ENCODE measurements at regions not wholly inside any gene's neighbourhood (a gene's known extent, or its start where the extent isn't known, plus 50 kb on each side); places are given as distances from the start of the nearest gene placed in this dataset.

DNA sequence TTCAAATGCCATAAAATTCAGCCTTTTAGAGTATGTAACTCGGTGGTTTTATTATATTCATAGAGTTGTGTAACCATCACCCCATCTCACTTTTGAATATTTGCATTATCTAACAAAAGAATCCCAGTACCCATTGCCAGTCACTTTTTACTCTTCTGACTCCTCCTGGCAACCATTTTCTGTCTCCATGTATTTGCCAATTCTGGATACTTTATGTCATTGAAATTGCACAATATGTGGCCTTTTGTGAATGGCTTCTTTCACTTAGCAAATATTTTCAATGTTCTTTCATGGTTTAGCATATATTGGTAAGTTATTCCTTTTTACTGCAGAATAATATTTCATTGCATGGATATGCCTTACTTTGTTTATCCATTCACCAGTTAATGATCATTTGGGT, 79.9 kb downstream of the SLIT2 start:
- ChIA-PET CTCF (no interaction called here), POLR2A (ENCODE audit: low non-redundant PET) (no interaction called here)
- no peak for DNase-seq (ENCODE audit: low spot score)
- no peak overlapping the region for H3K27ac ChIP-seq
- TF ChIP-seq, protein P1, sequence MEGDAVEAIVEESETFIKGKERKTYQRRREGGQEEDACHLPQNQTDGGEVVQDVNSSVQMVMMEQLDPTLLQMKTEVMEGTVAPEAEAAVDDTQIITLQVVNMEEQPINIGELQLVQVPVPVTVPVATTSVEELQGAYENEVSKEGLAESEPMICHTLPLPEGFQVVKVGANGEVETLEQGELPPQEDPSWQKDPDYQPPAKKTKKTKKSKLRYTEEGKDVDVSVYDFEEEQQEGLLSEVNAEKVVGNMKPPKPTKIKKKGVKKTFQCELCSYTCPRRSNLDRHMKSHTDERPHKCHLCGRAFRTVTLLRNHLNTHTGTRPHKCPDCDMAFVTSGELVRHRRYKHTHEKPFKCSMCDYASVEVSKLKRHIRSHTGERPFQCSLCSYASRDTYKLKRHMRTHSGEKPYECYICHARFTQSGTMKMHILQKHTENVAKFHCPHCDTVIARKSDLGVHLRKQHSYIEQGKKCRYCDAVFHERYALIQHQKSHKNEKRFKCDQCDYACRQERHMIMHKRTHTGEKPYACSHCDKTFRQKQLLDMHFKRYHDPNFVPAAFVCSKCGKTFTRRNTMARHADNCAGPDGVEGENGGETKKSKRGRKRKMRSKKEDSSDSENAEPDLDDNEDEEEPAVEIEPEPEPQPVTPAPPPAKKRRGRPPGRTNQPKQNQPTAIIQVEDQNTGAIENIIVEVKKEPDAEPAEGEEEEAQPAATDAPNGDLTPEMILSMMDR (conservative IDR thresholded peaks at IDR 0.05; ENCODE audit: low read depth) = no peak

DNA sequence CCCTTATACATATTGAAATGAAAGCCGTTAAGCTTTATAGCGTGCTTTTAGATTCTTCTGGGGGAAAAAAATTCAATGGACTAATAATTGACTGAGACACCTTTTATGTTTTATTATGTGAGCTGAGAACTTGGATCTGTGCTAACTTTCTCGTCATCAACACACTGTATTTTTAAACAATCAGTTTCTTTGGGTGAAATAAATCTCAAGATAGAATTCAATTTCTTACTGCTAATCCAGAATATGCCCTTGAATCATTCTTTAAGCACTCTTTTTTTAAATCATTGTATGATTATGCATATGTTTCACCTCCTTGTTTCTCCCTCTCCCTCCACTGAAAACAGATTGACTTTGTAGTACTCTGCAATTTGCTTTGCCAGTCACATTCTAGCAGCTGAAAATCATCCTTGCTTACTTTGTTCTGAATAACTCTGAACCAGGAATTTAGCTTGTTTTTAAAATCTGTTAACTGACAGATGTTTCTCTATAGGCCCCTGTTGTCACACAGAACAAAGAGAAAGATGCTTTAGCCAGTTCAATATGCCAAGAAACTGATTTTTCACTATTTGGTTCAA, 81.5 kb downstream of the SLIT2 start:
- H3K27ac ChIP-seq = no peak overlapping the region
- CTCF ChIA-PET = no interaction called here
- DNase-seq (ENCODE audit: low spot score) = no peak
- POLR2A ChIA-PET (ENCODE audit: low non-redundant PET) = no interaction called here
- TF ChIP-seq, protein P1 (conservative IDR thresholded peaks at IDR 0.05; ENCODE audit: low read depth) = no peak

DNA sequence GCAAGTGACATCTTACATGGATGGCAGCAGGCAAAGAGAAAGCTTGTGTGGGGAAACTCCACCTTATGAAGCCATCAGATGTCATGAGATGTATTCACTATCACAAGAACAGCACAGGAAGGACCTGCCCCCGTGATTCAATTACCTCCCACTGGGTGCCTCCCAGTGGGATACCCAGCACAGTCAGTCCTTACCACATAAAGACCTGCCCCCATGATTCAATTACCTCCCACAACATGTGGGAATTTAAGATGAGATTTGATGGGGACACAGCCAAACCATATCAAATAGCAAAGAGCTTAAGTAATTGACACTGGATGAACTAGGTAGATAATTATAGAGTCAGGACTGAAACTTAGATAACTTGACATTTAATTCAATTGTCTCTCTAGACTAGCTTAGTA, 85.6 kb downstream of the SLIT2 start:
- CTCF ChIA-PET = no interaction called here

DNA sequence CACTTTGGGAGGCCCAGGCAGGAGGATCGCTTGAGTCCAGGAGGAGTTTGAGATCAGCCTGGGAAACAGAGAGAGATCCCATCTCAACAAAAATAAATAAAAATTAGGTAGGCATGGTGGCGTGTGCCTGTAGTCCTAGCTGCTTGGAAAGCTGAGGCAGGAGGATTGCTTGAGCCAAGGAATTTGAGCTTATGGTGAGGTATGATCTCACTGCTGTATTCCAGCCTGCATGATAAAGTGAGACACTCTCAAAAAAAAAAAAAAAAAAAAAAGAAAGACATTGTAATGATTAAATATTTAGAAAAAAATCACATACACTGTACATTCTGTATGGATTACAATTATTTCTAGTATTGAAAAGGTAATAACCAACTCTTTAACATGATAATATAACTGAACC, 87.1 kb downstream of the SLIT2 start:
- ChIA-PET CTCF (no interaction called here), POLR2A (ENCODE audit: low non-redundant PET) (no interaction called here)
- TF ChIP-seq, protein P1 (conservative IDR thresholded peaks at IDR 0.05; ENCODE audit: low read depth) = no peak
- no peak for DNase-seq (ENCODE audit: low spot score)
- H3K27ac ChIP-seq = no peak overlapping the region

More for the DNA sequence above, 85.6 kb downstream of the SLIT2 start:
- POLR2A ChIA-PET (ENCODE audit: low non-redundant PET) = no interaction called here
- H3K27ac ChIP-seq = no peak overlapping the region
- no peak for DNase-seq (ENCODE audit: low spot score)
- TF ChIP-seq, protein P1 (conservative IDR thresholded peaks at IDR 0.05; ENCODE audit: low read depth) = no peak

DNA sequence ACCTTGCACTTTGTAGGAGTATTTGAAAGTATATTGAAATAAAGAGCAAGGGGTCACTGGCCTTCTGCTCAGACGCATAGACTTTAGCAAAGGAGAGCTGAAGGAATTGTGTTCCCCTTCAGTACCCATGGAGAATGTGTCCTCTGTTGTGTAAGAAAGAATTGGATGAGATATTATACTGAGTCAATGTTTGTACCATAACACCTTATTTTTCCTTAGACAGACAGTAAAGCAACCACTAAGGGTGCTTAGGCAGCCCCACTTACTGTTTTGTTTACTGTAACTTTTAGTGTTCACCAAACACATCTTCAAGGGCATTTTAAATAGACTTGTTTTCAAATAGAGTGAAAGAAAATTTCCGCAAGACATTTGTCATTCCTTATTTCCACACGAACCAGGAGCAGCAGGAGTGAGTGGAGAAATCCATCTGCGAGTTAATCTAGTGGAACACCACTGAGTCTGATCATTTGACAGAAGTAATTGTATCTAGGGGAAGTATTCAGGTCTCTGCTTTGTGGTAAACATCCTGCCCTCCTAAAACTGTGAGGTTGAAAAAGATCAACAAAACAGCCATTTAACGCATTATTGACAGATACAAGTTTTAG, 89.5 kb downstream of the SLIT2 start:
- no peak overlapping the region for H3K27ac ChIP-seq
- TF ChIP-seq, protein P1 (conservative IDR thresholded peaks at IDR 0.05; ENCODE audit: low read depth) = no peak
- POLR2A ChIA-PET (ENCODE audit: low non-redundant PET) = no interaction called here
- CTCF ChIA-PET = no interaction called here
- DNase-seq (ENCODE audit: low spot score) = no peak

DNA sequence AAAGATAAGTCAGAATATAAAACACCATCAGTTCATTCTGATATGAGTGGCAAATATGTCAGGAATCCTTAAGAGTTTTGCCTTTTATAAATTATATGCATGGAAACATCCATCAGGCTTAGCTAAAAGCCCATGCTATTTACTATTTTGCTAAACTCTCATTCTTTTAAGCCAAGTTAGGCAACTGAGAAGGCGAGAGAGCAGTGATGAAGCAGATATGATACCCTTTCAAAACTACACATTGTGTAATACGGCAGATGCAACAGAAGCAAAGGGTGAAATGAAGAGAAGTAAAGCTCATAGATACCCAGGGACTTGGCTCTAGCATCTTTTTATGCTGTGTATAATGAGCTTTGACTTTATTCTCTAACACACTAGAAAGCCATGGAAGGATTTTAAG, 95.8 kb downstream of the SLIT2 start:
- ChIA-PET POLR2A (ENCODE audit: low non-redundant PET) (no interaction called here), CTCF (no interaction called here)
- no peak for DNase-seq (ENCODE audit: low spot score)
- TF ChIP-seq, protein P1 (conservative IDR thresholded peaks at IDR 0.05; ENCODE audit: low read depth) = no peak
- no peak overlapping the region for H3K27ac ChIP-seq

Data from RWPE1 (cell line).